ENCODE measurements at regions not wholly inside any gene's neighbourhood (a gene's known extent, or its start where the extent isn't known, plus 50 kb on each side); places are given as distances from the start of the nearest gene placed in this dataset.

DNA sequence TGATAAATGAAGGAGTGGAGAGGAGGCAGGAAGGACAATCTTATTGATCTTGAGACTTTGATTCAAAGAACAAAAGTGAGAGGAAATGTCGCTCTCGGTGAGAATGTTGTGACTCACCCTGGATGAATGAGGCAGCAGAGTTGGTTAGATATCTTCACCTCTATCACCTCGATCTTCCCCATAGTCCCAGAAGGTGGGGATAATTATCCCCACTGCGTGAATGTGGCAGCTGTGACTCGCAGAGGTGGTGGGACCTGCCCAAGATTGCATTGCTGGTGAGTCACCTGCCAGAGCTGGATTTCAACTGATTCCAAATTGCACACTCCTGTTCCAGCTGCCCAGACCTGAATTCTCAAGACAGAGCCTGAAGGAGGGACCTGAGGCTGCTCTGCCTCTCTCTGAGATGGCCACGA is 105.0 kb downstream of the MATN1 start:
- TF ChIP-seq EZH2 (IDR thresholded peaks at IDR 0.05) (no peak), EZH2phosphoT487 (IDR thresholded peaks at IDR 0.05) (no peak)
- TF ChIP-seq, protein P1, sequence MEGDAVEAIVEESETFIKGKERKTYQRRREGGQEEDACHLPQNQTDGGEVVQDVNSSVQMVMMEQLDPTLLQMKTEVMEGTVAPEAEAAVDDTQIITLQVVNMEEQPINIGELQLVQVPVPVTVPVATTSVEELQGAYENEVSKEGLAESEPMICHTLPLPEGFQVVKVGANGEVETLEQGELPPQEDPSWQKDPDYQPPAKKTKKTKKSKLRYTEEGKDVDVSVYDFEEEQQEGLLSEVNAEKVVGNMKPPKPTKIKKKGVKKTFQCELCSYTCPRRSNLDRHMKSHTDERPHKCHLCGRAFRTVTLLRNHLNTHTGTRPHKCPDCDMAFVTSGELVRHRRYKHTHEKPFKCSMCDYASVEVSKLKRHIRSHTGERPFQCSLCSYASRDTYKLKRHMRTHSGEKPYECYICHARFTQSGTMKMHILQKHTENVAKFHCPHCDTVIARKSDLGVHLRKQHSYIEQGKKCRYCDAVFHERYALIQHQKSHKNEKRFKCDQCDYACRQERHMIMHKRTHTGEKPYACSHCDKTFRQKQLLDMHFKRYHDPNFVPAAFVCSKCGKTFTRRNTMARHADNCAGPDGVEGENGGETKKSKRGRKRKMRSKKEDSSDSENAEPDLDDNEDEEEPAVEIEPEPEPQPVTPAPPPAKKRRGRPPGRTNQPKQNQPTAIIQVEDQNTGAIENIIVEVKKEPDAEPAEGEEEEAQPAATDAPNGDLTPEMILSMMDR (IDR thresholded peaks at IDR 0.05): no peak

Measured in neural progenitor cell (in vitro differentiated cells).